ENCODE measurements at regions not wholly inside any gene's neighbourhood (a gene's known extent, or its start where the extent isn't known, plus 50 kb on each side); places are given as distances from the start of the nearest gene placed in this dataset.

DNA sequence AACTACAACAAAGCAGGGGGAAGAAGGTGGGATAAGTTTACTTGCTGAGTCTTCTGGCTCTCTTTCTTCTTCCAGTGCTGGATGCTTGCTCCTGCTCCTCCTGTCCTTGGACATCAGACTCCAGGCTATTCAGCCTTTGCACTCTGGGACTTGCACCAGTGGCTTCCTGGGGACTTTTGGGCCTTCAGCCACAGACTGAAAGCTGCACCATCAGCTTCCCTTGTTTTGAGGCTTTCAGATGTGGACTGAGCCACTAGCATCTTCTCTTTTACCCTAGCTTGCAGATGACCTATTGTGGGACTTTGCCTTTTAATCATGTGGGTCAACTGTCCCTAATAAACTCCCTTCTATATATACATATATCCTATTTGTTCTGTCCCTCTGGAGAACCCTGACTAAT lies 173.0 kb upstream of the UFM1 start:
- TF ChIP-seq, protein P1, sequence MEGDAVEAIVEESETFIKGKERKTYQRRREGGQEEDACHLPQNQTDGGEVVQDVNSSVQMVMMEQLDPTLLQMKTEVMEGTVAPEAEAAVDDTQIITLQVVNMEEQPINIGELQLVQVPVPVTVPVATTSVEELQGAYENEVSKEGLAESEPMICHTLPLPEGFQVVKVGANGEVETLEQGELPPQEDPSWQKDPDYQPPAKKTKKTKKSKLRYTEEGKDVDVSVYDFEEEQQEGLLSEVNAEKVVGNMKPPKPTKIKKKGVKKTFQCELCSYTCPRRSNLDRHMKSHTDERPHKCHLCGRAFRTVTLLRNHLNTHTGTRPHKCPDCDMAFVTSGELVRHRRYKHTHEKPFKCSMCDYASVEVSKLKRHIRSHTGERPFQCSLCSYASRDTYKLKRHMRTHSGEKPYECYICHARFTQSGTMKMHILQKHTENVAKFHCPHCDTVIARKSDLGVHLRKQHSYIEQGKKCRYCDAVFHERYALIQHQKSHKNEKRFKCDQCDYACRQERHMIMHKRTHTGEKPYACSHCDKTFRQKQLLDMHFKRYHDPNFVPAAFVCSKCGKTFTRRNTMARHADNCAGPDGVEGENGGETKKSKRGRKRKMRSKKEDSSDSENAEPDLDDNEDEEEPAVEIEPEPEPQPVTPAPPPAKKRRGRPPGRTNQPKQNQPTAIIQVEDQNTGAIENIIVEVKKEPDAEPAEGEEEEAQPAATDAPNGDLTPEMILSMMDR (IDR thresholded peaks at IDR 0.05), result no peak
- TF ChIP-seq POLR2AphosphoS5 (IDR thresholded peaks at IDR 0.05) (no peak), POLR2A (IDR thresholded peaks at IDR 0.05) (no peak)
